HUES64 (cell line): ENCODE measurements at regions not wholly inside any gene's neighbourhood (a gene's known extent, or its start where the extent isn't known, plus 50 kb on each side); places are given as distances from the start of the nearest gene placed in this dataset.

Source experiments
- H3K27ac ChIP-seq: 2 replicates; pipeline ENCODE4 v1.7.0; 2013; ENCODE audit warnings: low read depth, low read length, inconsistent platforms
- H3K27me3 ChIP-seq: 2 replicates; pipeline ENCODE4 v1.6.1; 2013; ENCODE audit warnings: mild to moderate bottlenecking, low read length; ENCODE audit not compliant: insufficient read depth
- H3K36me3 ChIP-seq: 2 replicates; pipeline ENCODE4 v1.6.1; 2013; ENCODE audit warnings: mild to moderate bottlenecking, low read length; ENCODE audit not compliant: insufficient read depth
- H3K4me1 ChIP-seq: 2 replicates; pipeline ENCODE4 v1.6.1; 2013; ENCODE audit warnings: mild to moderate bottlenecking, low read length, moderate library complexity; ENCODE audit not compliant: insufficient read depth
- H3K4me3 ChIP-seq: 2 replicates; pipeline ENCODE4 v1.5.1; 2013; ENCODE audit warnings: mild to moderate bottlenecking, low read length, moderate library complexity
- H3K9ac ChIP-seq: 2 replicates; pipeline ENCODE4 v1.6.1; 2013; ENCODE audit warnings: mild to moderate bottlenecking, low read depth, low read length
- H3K9me3 ChIP-seq: 2 replicates; pipeline ENCODE4 v1.6.1; 2013; ENCODE audit warnings: low read depth, low read length; ENCODE audit not compliant: insufficient read depth
- WGBS: fragments of 150-250, 120-280 bp; methylation state at CpG from one replicate; pipeline ENCODE4 v1.1.7; 2013; ENCODE audit warnings: missing lambda C conversion rate; 5-methylcytosine and 5-hydroxymethylcytosine counted together

GRCh38 chr3:110575702-110576101 lies 495.9 kb upstream of the NECTIN3 start:
- Histone ChIP-seq H3K9ac (no peak overlapping the region), H3K9me3 (0 out of 2 replicates have a peak, but pooled peaks cover 4% of the 10 kb centered on the region), H3K4me3 (no peak overlapping the region), H3K27me3 (no peaks in the 10 kb centered on the region), H3K36me3 (no peaks in the 10 kb centered on the region), H3K4me1 (peaks cover 41% of the 10 kb centered on the region), H3K27ac (no peak overlapping the region)
- WGBS, result 72% methylated on average over 3 of the region's 3 CpGs

GRCh38 chr3:110576960-110577359 lies 494.7 kb upstream of the NECTIN3 start:
- peaks cover 41% of the 10 kb centered on the region for H3K4me1 ChIP-seq
- no peak overlapping the region for H3K4me3 ChIP-seq
- H3K36me3 ChIP-seq, result no peaks in the 10 kb centered on the region
- peaks cover 9% of the 10 kb centered on the region; the same call in 1 of the 2 replicates for H3K9me3 ChIP-seq
- peak overlapping the region; percentile 38 for H3K9ac ChIP-seq
- H3K27me3 ChIP-seq, result no peaks in the 10 kb centered on the region
- WGBS, result 3% methylated on average over 3 of the region's 3 CpGs
- H3K27ac ChIP-seq, result peak overlapping the region; percentile 89

- Histone ChIP-seq H3K4me3 (no peak overlapping the region), H3K4me1 (peaks cover 45% of the 10 kb centered on the region), H3K27me3 (no peaks in the 10 kb centered on the region), H3K36me3 (no peaks in the 10 kb centered on the region), H3K27ac (peak overlapping the region; percentile 89), H3K9me3 (peaks cover 9% of the 10 kb centered on the region; the same call in 1 of the 2 replicates), H3K9ac (no peak overlapping the region; the same call in 1 of the 2 replicates)
- 100% methylated on average over 1 of the region's 2 CpGs for WGBS
Observed at GRCh38 chr3:110577854-110578253, 493.8 kb upstream of the NECTIN3 start.

DNA sequence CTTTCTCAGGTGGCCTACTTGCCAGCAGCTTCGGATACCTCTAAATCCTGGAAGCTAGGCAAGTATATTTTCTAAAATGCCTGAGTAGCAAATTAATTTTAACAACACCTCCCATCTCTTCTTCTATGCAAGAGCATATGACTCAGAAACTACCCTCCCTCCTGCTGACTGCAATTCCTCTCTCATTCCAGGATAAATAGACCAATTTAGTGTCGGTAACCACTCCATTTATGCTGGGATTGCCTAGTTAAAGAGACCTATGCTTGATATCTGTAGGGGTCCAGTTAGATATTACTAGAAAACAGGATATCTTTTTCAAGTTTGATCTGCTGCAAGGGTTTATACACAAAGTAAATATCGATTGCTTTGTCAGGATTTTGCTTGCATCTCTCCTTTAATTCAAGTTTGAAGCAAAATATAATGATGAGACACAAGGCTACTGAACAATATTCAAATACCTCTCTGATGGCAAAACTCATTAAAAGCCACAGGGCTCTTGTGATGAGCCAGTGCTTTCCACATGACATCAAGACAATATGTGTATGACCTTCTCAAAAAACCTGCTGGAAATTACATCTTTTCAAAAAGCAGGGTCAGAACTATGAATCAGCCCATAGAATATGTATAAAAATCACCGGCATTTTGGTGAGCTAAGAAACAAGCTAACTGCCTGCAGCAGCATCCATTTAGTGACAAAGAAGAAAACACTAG lies 491.6 kb upstream of the NECTIN3 start:
- WGBS, result 94% methylated on average over 4 of the region's 4 CpGs
- Histone ChIP-seq H3K36me3 (no peaks in the 10 kb centered on the region), H3K27ac (no peak overlapping the region; the same call in 1 of the 2 replicates), H3K4me3 (no peak overlapping the region), H3K27me3 (no peaks in the 10 kb centered on the region), H3K9ac (no peak overlapping the region), H3K4me1 (peaks cover 66% of the 10 kb centered on the region), H3K9me3 (peaks cover 5% of the 10 kb centered on the region; the same call in 1 of the 2 replicates)

DNA sequence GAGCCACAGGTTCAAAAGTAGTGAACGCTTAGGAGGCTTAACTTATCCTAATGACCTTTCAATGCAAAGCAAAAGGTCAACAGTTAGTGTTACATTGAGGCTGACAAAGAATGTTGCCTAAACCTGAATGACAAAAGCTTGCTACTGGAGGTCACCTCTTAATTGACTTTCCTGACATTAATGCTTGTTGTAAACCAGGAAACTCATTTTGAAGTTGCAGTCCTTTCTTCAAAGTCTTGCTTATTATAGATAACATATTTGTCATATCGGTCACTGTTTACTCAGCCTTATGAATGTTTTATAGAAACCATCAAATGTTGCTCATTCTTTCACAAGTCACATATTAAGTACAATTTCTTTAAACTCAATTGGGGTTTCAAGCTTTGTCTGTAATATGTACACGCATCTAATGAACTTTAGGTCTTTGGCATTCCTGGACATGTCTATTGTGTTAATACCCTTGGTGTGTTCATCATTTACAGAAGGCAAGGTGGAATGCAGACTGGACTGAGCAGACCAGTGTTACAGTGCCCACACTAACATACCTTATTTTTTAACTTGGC lies 488.2 kb upstream of the NECTIN3 start:
- Histone ChIP-seq H3K27ac (peak overlapping the region; percentile 27; the same call in 1 of the 2 replicates), H3K4me1 (peaks cover 42% of the 10 kb centered on the region)
- 45% methylated on average over 2 of the region's 3 CpGs for WGBS

GRCh38 chr3:110588906-110589305 lies 482.7 kb upstream of the NECTIN3 start:
- no peaks in the 10 kb centered on the region for H3K27me3 ChIP-seq
- H3K9me3 ChIP-seq, result no peaks in the 10 kb centered on the region
- H3K4me3 ChIP-seq, result no peak overlapping the region
- peaks cover 16% of the 10 kb centered on the region for H3K4me1 ChIP-seq
- no peaks in the 10 kb centered on the region for H3K36me3 ChIP-seq
- no peak overlapping the region for H3K27ac ChIP-seq
- H3K9ac ChIP-seq, result no peak overlapping the region
- 96% methylated on average over 3 of the region's 3 CpGs for WGBS

More for the DNA sequence above, 488.2 kb upstream of the NECTIN3 start:
- Histone ChIP-seq H3K9me3 (peaks cover 5% of the 10 kb centered on the region; the same call in 1 of the 2 replicates), H3K36me3 (no peaks in the 10 kb centered on the region), H3K4me3 (no peak overlapping the region), H3K27me3 (no peaks in the 10 kb centered on the region), H3K9ac (no peak overlapping the region)

- Histone ChIP-seq H3K4me1 (peaks cover 11% of the 10 kb centered on the region; the same call in 1 of the 2 replicates), H3K27ac (no peak overlapping the region), H3K9me3 (no peaks in the 10 kb centered on the region), H3K9ac (no peak overlapping the region), H3K36me3 (no peaks in the 10 kb centered on the region), H3K4me3 (no peak overlapping the region), H3K27me3 (no peaks in the 10 kb centered on the region)
Observed at GRCh38 chr3:110589341-110589740, 482.3 kb upstream of the NECTIN3 start.

DNA sequence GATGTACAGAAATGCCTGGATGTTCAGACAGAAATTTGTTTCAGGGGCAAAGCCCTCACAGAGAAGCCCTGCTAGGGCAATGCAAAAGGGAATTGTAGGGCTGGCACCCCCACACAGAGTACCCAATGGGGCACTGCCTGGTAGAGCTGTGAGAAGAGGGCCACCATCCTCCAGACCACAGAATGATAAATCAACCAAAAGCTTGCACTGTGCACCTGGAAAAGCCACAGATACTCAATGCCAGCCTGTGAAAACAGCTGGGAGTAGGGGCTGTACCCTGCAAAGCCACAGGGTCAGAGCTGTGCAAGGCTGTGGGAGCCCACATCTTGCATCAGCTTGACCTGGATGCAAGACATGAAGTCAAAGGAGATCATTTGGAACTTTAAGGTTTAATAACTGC lies 477.9 kb upstream of the NECTIN3 start:
- H3K4me3 ChIP-seq, result no peak overlapping the region
- peaks cover 19% of the 10 kb centered on the region for H3K4me1 ChIP-seq
- no peak overlapping the region for H3K27ac ChIP-seq
- peaks cover 14% of the 10 kb centered on the region for H3K9me3 ChIP-seq
- H3K27me3 ChIP-seq, result no peaks in the 10 kb centered on the region
- no peak overlapping the region for H3K9ac ChIP-seq
- H3K36me3 ChIP-seq, result peaks cover 4% of the 10 kb centered on the region; the same call in 1 of the 2 replicates

DNA sequence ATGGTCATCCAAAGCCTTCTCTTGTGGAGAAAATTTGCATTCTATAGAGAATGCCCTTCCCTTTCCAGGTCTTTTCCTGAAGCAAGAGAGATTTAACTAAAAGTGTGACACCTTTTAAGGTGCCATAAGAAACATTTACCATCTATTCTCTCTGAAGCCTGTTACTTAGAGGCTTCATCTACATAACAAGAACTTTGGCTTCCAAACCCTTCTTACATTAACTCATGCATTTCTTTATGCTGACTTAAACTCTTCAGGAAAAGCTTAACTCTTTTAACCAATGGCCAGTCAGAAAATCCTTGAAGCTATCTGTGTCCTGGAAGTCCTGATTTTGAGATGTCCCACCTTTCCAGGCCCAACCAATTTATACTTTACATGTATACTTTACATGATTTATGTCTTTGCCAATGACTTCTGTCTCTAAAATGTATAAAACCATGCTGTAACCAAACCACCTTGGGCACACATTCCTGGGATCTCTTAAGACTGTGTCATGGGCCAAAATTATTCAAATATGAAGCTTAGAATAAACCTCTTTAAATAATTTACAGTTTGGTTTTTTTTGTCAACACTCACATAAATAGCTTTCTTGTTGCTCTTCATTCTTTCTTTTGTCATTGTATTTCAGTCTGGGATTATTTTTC lies 472.6 kb upstream of the NECTIN3 start:
- Histone ChIP-seq H3K9me3 (peaks cover 14% of the 10 kb centered on the region), H3K4me3 (no peak overlapping the region; the same call in 1 of the 2 replicates), H3K27ac (peak overlapping the region; percentile 95), H3K9ac (0 out of 2 replicates have a peak overlapping the region, but pooled peaks have one; percentile 10), H3K4me1 (peaks cover 35% of the 10 kb centered on the region), H3K36me3 (peaks cover 4% of the 10 kb centered on the region; the same call in 1 of the 2 replicates), H3K27me3 (no peaks in the 10 kb centered on the region)

DNA sequence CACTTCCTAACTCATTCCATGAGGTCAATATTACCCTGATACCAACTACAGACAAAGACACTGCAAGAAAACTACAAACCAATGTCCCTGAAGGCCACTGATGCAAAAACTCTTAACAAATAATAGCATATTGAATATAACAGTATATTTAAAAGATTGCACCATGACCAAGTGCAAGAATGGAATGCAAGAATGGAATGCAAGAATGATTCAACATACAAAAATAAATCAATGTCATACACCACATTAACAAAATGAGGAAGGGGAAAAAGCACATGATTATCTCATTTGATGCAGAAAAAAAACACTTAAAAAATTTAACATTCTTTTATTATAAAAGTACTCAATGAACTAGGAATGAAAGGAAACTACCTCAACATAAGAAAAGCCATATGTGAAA lies 463.1 kb upstream of the NECTIN3 start:
- Histone ChIP-seq H3K9me3 (no peaks in the 10 kb centered on the region), H3K36me3 (no peaks in the 10 kb centered on the region), H3K4me1 (no peaks in the 10 kb centered on the region), H3K4me3 (no peak overlapping the region), H3K9ac (no peak overlapping the region), H3K27ac (no peak overlapping the region), H3K27me3 (no peaks in the 10 kb centered on the region)

- 92% methylated on average over 4 of the region's 4 CpGs for WGBS
- Histone ChIP-seq H3K9me3 (no peaks in the 10 kb centered on the region), H3K27ac (no peak overlapping the region), H3K27me3 (no peaks in the 10 kb centered on the region), H3K4me3 (no peak overlapping the region), H3K36me3 (no peaks in the 10 kb centered on the region), H3K9ac (no peak overlapping the region), H3K4me1 (no peaks in the 10 kb centered on the region)
Observed at GRCh38 chr3:110612045-110612444, 459.6 kb upstream of the NECTIN3 start.
